ENCODE measurements at regions not wholly inside any gene's neighbourhood (a gene's known extent, or its start where the extent isn't known, plus 50 kb on each side); places are given as distances from the start of the nearest gene placed in this dataset.

GRCh38 chr1:91575909-91576519 lies 75.4 kb downstream of the CDC7 start:
- DNase-seq (ENCODE audit: low read depth in 2 of 2), result no peak

GRCh38 chr1:91578320-91579109 lies 77.9 kb downstream of the CDC7 start:
- no peak for DNase-seq (ENCODE audit: low read depth in 2 of 2)

- DNase-seq (ENCODE audit: low read depth in 2 of 2), result no peak
Measured at GRCh38 chr1:91579658-91580228, 79.1 kb downstream of the CDC7 start.

GRCh38 chr1:91582431-91582921 lies 81.8 kb downstream of the CDC7 start:
- peak; percentile 96 for DNase-seq (ENCODE audit: low read depth in 2 of 2)

- peak; percentile 89 to 90 for DNase-seq (ENCODE audit: low read depth in 2 of 2)
Measured at GRCh38 chr1:91583326-91583755, 82.7 kb downstream of the CDC7 start.

GRCh38 chr1:91584309-91584708 lies 83.7 kb downstream of the CDC7 start:
- no peak for DNase-seq (ENCODE audit: low read depth in 2 of 2)

- no peak for DNase-seq (ENCODE audit: low read depth in 2 of 2)
Measured at GRCh38 chr1:91584878-91585277, 84.2 kb downstream of the CDC7 start.

GRCh38 chr1:91585502-91585901 lies 84.9 kb downstream of the CDC7 start:
- no peak for DNase-seq (ENCODE audit: low read depth in 2 of 2)

GRCh38 chr1:91585982-91586381 lies 85.3 kb downstream of the CDC7 start:
- no peak for DNase-seq (ENCODE audit: low read depth in 2 of 2)

- no peak for DNase-seq (ENCODE audit: low read depth in 2 of 2)
Measured at GRCh38 chr1:91589437-91589836, 88.8 kb downstream of the CDC7 start.

GRCh38 chr1:91591175-91591974 lies 90.7 kb downstream of the CDC7 start:
- DNase-seq (ENCODE audit: low read depth in 2 of 2), result no peak

GRCh38 chr1:91592716-91593477 lies 92.2 kb downstream of the CDC7 start:
- no peak for DNase-seq (ENCODE audit: low read depth in 2 of 2)

GRCh38 chr1:91594383-91595055 lies 93.9 kb downstream of the CDC7 start:
- no peak for DNase-seq (ENCODE audit: low read depth in 2 of 2)

- peak in 1 of 2 experiments; percentile 26 for DNase-seq (ENCODE audit: low read depth in 2 of 2)
Measured at GRCh38 chr1:91596474-91596873, 95.8 kb downstream of the CDC7 start.

- no peak for DNase-seq (ENCODE audit: low read depth in 2 of 2)
Measured at GRCh38 chr1:91597215-91597614, 96.6 kb downstream of the CDC7 start.

GRCh38 chr1:91600431-91601337 lies 100.0 kb downstream of the CDC7 start:
- DNase-seq (ENCODE audit: low read depth in 2 of 2), result no peak

GRCh38 chr1:91601554-91602376 lies 101.1 kb downstream of the CDC7 start:
- no peak for DNase-seq (ENCODE audit: low read depth in 2 of 2)

- no peak for DNase-seq (ENCODE audit: low read depth in 2 of 2)
Measured at GRCh38 chr1:91603409-91603808, 102.8 kb downstream of the CDC7 start.

GRCh38 chr1:91604632-91605031 lies 104.0 kb downstream of the CDC7 start:
- DNase-seq (ENCODE audit: low read depth in 2 of 2), result peak; percentile 32 to 48
